Mucosa of gallbladder (tissue), 1 donor: ENCODE measurements at regions not wholly inside any gene's neighbourhood (a gene's known extent, or its start where the extent isn't known, plus 50 kb on each side); places are given as distances from the start of the nearest gene placed in this dataset.
A peak's percentile ranks its signal among the peaks of the same experiment; 100 is the strongest.
"Not testable (repeated sequence)": the region's sequence is repeated elsewhere in the genome, so short reads cannot be mapped to it uniquely, and the experiment has no call there.

Source experiments
- DNase-seq: peaks from one replicate; pipeline ENCODE4 v3.0.0-alpha.2; 2020; ENCODE audit warnings: low spot score
- donor health status: DM: no; HTN: no; CAD: no.

DNA sequence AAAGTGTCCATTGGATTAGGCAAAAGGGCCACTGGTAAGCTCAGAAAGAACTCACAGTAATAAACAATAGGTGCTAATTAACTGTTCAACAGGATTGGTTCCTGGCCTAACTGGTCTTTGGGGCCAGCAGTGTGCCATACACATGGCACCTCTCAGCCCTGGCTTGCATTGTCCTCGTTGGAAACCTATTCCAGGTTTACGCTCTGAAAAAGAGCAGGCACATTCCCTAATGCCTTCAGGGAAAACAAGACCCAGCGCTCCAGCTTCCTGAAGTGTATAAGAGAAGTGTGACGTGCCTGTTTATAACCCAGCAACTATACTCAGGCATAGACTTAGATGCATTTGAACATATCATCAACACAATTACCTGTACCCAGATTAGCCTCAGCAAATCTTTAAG lies 51.9 kb upstream of the RBM47 start:
- no peak for DNase-seq

DNA sequence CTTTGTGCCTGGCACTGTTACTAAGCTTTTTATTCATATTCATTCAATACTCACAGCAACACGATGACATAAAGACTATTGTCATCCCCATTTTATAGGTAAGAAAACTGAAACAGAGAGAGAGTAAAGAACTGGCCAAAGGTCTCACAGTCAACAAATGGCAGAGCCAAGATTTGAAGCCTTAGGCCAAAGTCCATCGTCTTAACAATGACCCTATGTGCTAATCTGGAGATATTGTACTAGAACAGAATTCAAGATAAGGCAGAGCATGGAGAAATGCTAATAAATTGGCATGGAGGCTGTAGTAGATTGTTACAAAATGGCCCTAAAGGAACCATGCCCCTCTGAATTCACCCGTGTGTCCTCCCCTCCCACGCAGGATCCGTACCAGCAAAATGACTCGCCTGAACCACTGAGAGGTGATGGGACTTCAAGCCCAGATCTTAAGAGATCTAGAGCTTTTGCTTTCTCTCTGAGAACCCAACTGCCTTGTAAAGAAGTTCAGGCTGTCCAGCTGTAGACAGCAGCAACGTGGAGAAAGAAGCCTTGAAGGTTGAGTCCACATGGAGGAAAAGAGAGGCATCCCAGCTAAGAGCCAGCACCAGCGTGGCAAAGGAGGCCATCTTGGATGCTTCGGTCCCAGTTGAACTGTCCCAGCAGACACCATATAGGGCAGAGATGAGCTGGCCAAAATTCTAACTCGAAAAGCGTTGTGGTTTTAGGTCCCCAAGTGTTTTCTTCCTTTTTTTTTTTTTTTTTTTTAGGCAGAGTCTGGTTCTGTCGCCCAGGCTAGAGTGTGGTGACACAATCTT lies 52.8 kb upstream of the RBM47 start:
- DNase-seq: peak; percentile 49

- not testable (repeated sequence) for DNase-seq
Measured at GRCh38 chr4:40683536-40684145, 54.0 kb upstream of the RBM47 start.

- no peak for DNase-seq
Measured at GRCh38 chr4:40684404-40684803, 54.7 kb upstream of the RBM47 start.

- DNase-seq: no peak
Measured at GRCh38 chr4:40685300-40685699, 55.6 kb upstream of the RBM47 start.

- DNase-seq: no peak
Measured at GRCh38 chr4:40686081-40686913, 56.6 kb upstream of the RBM47 start.

- no peak for DNase-seq
Measured at GRCh38 chr4:40687676-40688389, 58.2 kb upstream of the RBM47 start.

- no peak for DNase-seq
Measured at GRCh38 chr4:40688446-40689095, 58.9 kb upstream of the RBM47 start.

GRCh38 chr4:40693946-40694345 lies 55.8 kb upstream of the NSUN7 start:
- no peak for DNase-seq

- not testable (repeated sequence) for DNase-seq
Measured at GRCh38 chr4:40697476-40697875, 52.3 kb upstream of the NSUN7 start.

- no peak for DNase-seq
Measured at GRCh38 chr4:40698733-40699132, 51.0 kb upstream of the NSUN7 start.

DNA sequence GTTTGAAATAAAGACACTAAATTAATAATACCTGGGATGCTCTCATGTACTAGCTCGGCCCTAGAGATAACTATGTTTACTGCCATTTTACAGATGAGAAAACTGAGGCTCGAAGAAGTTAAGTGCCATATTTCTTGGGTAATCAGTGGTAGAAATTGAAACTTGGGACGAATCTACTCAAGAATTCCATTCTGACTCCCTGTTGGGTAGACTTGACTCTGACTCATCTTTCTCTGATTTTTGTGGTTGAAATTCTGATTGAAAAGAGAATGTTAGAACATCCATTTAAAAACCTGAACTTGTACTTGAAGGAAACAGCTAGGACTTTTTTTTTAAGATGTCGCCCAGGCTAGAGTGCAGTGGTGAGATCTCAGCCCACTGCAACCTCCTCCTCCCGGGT lies 50.1 kb upstream of the NSUN7 start:
- DNase-seq: no peak
